IPS-20b (cell line): ENCODE measurements at regions not wholly inside any gene's neighbourhood (a gene's known extent, or its start where the extent isn't known, plus 50 kb on each side); places are given as distances from the start of the nearest gene placed in this dataset.

Experiments used
- H3K27ac ChIP-seq: one replicate; pipeline ENCODE4 v1.5.1; 2013; ENCODE audit warnings: low read length
- H3K27me3 ChIP-seq: 2 replicates; pipeline ENCODE4 v1.6.1; 2013; ENCODE audit warnings: mild to moderate bottlenecking, low read length, inconsistent platforms; ENCODE audit not compliant: insufficient read depth
- H3K36me3 ChIP-seq: 2 replicates; pipeline ENCODE4 v1.6.1; 2013; ENCODE audit warnings: low read depth, mild to moderate bottlenecking, inconsistent platforms, low read length, moderate library complexity; ENCODE audit not compliant: insufficient read depth
- H3K4me1 ChIP-seq: 2 replicates; pipeline ENCODE4 v1.6.1; 2013; ENCODE audit warnings: mild to moderate bottlenecking, control low read depth, inconsistent platforms, low read length, moderate library complexity; ENCODE audit not compliant: insufficient read depth
- H3K4me3 ChIP-seq: 2 replicates; pipeline ENCODE4 v1.5.1; 2013; ENCODE audit warnings: mild to moderate bottlenecking, low read length, inconsistent platforms
- H3K9ac ChIP-seq: 2 replicates; pipeline ENCODE4 v1.6.1; 2013; ENCODE audit warnings: low read depth, mild to moderate bottlenecking, inconsistent platforms, low read length, moderate library complexity
- H3K9me3 ChIP-seq: 2 replicates; pipeline ENCODE4 v1.6.1; 2013; ENCODE audit warnings: mild to moderate bottlenecking, low read depth, low read length, inconsistent platforms; ENCODE audit not compliant: insufficient read depth

- Histone ChIP-seq H3K36me3 (no peaks in the 10 kb centered on the region), H3K4me3 (no peak overlapping the region), H3K27ac (no peak overlapping the region), H3K9me3 (no peaks in the 10 kb centered on the region; the same call in 1 of the 2 replicates), H3K4me1 (peaks cover 2% of the 10 kb centered on the region; the same call in 1 of the 2 replicates), H3K9ac (no peak overlapping the region), H3K27me3 (no peaks in the 10 kb centered on the region)
These were observed 84.4 kb upstream of the PGBD5 start for GRCh38 chr1:230510496-230510895.

GRCh38 chr1:230509281-230509977, 83.3 kb upstream of the PGBD5 start:
- Histone ChIP-seq H3K27me3 (no peaks in the 10 kb centered on the region), H3K9ac (no peak overlapping the region), H3K27ac (no peak overlapping the region), H3K9me3 (no peaks in the 10 kb centered on the region; the same call in 1 of the 2 replicates), H3K36me3 (no peaks in the 10 kb centered on the region), H3K4me1 (no peaks in the 10 kb centered on the region), H3K4me3 (no peak overlapping the region)

DNA sequence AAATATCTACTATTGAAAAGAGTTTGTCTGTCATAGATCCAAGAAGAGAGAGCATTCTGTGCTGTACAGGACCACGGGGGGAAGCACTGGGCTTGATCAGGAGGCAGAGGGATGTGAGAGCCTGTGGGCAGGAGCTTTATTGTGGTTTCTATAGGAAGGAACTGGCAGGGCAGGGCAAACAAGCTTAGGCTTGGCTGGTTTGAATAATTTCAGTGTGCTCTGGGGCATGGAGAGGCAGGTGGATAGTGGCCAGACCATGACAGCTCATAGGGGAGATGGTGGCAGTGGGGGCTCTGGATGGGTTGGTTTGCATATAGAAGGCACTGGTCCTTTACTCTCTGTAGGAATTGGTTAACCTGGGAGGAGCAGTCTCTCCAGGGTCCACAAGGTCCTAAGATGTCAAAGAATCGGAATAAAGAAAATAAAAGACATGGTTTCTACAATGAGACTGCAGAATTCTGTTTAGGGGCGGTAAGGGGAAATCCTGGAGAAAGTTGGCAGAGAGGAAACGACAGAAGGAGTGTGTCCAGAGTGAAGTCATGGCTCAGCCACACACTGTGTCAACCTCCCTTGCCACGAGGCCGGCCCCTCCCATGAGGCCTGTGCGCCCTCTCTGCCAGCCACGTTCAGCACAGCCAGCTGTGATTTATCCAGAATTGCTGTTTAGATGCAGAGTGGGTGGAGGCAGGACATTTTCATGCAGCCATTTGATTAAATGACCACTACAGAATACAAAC, 81.7 kb upstream of the PGBD5 start:
- H3K9ac ChIP-seq: no peak overlapping the region
- H3K4me1 ChIP-seq: no peaks in the 10 kb centered on the region
- no peak overlapping the region for H3K4me3 ChIP-seq

GRCh38 chr1:230507236-230507635, 81.1 kb upstream of the PGBD5 start:
- Histone ChIP-seq H3K9ac (no peak overlapping the region), H3K27me3 (no peaks in the 10 kb centered on the region), H3K9me3 (no peaks in the 10 kb centered on the region; the same call in 1 of the 2 replicates), H3K27ac (no peak overlapping the region), H3K36me3 (no peaks in the 10 kb centered on the region), H3K4me1 (no peaks in the 10 kb centered on the region), H3K4me3 (no peak overlapping the region)

More for the DNA sequence above, 81.7 kb upstream of the PGBD5 start:
- Histone ChIP-seq H3K9me3 (no peaks in the 10 kb centered on the region; the same call in 1 of the 2 replicates), H3K27me3 (no peaks in the 10 kb centered on the region), H3K27ac (no peak overlapping the region), H3K36me3 (no peaks in the 10 kb centered on the region)

DNA sequence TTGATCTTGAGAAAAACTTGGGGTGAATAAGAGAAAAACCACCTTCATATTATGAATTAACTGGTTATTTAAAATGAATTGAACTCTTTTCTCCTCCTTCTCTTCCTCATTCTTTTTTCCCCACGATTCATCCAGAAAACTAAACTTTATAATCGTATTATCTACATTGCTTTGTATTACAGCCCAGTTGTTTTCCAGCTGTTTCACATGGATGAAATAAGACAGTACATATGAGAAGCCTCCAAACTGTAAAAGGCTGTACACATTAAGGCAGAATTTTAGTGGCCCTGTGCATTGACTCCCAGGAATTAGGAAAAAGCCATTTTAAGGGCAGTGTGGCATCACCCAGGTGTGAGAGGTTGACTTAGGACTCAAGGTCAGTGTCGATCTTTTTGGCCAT, 80.3 kb upstream of the PGBD5 start:
- no peaks in the 10 kb centered on the region; the same call in 1 of the 2 replicates for H3K9me3 ChIP-seq

GRCh38 chr1:230504310-230504709, 78.2 kb upstream of the PGBD5 start:
- Histone ChIP-seq H3K27ac (no peak overlapping the region), H3K4me3 (no peak overlapping the region), H3K9me3 (no peaks in the 10 kb centered on the region; the same call in 1 of the 2 replicates), H3K27me3 (no peaks in the 10 kb centered on the region), H3K4me1 (no peaks in the 10 kb centered on the region), H3K9ac (no peak overlapping the region), H3K36me3 (no peaks in the 10 kb centered on the region)

More for the DNA sequence above, 80.3 kb upstream of the PGBD5 start:
- no peak overlapping the region for H3K9ac ChIP-seq
- H3K4me1 ChIP-seq: no peaks in the 10 kb centered on the region
- H3K27me3 ChIP-seq: no peaks in the 10 kb centered on the region
- no peak overlapping the region for H3K27ac ChIP-seq
- no peak overlapping the region for H3K4me3 ChIP-seq
- H3K36me3 ChIP-seq: no peaks in the 10 kb centered on the region

DNA sequence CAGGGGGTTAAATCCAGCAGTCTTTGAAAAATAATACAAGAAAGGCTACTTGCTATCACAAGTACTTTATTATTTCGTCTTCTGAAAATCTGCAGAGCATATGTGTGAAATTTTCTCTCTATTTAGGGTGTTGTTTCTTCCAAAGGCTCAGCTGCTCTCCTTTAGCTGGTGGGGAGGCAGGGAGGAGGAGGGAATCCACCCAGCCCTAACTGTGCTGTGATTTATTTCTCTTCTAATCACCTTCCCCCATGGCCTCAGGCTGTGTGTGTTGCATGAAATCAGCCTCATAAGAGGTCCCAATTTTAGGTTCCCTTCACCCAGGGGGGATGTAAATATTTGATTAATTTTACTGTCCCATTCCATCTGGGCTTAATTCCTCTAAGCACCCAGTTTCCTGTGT, 77.6 kb upstream of the PGBD5 start:
- H3K27ac ChIP-seq: no peak overlapping the region
- H3K9ac ChIP-seq: no peak overlapping the region
- no peaks in the 10 kb centered on the region for H3K27me3 ChIP-seq
- no peak overlapping the region for H3K4me3 ChIP-seq
- no peaks in the 10 kb centered on the region; the same call in 1 of the 2 replicates for H3K9me3 ChIP-seq
- H3K4me1 ChIP-seq: no peaks in the 10 kb centered on the region
- H3K36me3 ChIP-seq: no peaks in the 10 kb centered on the region

DNA sequence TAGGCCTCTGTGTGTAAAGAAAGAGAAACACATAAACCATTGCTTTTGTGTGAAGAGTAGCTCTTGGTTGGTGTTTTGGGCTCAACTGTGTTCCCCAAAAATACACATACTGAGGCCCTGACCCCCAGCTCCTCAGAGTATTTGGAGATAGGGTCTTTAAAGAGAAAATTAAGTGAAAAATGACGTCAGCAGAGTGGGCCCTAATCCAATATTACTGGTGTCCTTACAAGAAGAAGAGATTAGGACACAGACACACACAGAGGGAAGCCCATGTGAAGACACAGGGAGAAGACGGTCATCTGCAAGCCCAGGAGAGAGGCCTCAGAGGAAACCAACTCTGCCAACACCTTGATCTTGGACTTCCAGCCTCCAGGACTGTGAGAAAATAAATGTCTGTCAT, 76.9 kb upstream of the PGBD5 start:
- Histone ChIP-seq H3K4me3 (no peak overlapping the region), H3K27ac (no peak overlapping the region), H3K27me3 (no peaks in the 10 kb centered on the region), H3K36me3 (no peaks in the 10 kb centered on the region), H3K4me1 (no peaks in the 10 kb centered on the region), H3K9ac (no peak overlapping the region), H3K9me3 (no peaks in the 10 kb centered on the region; the same call in 1 of the 2 replicates)

DNA sequence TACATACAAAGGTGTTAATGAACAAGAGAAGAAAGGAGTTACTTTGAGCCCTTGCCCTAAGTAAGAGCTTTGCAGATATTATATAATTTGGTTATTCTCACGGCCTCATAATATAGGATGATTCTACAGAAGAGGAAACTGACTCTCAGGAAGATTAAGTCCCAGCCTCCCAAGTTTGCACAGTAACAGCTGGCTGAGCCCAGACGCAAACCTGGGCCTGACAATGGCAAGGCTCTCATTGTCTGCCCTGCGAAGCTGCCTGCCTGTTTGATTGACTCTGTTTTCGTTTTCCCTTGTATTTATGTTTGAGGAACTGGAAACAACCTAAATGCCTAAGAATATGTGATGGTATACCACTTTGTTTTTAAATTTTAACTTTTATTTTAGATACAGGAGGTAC, 76.2 kb upstream of the PGBD5 start:
- H3K4me1 ChIP-seq: no peaks in the 10 kb centered on the region
- no peak overlapping the region for H3K4me3 ChIP-seq
- H3K27me3 ChIP-seq: no peaks in the 10 kb centered on the region
- no peaks in the 10 kb centered on the region for H3K36me3 ChIP-seq
- no peak overlapping the region for H3K9ac ChIP-seq
- no peak overlapping the region for H3K27ac ChIP-seq
- H3K9me3 ChIP-seq: no peaks in the 10 kb centered on the region; the same call in 1 of the 2 replicates

DNA sequence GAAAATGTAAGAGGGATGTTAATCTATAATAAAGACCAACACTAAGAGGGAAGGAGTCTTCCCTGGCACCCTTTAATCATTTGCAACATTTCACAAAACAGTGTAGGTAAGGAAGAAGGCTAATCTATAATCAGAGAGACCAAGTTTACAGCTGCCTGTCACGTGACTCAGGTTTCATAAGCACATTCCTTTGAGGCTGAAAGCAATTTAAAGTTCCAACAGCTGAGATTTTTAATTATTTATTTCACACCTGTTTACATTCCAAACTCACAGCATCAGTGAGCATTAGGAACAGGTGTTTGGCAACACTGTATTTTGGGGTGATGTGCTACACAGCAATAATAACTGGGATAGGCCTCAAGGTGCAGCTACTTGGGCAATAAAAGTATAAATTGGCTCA, 75.7 kb upstream of the PGBD5 start:
- Histone ChIP-seq H3K9me3 (no peaks in the 10 kb centered on the region; the same call in 1 of the 2 replicates), H3K36me3 (no peaks in the 10 kb centered on the region), H3K27ac (no peak overlapping the region), H3K27me3 (no peaks in the 10 kb centered on the region), H3K4me3 (no peak overlapping the region), H3K9ac (no peak overlapping the region), H3K4me1 (no peaks in the 10 kb centered on the region)

- Histone ChIP-seq H3K36me3 (no peaks in the 10 kb centered on the region), H3K9ac (no peak overlapping the region), H3K4me3 (no peak overlapping the region), H3K27me3 (no peaks in the 10 kb centered on the region), H3K4me1 (no peaks in the 10 kb centered on the region), H3K9me3 (no peaks in the 10 kb centered on the region; the same call in 1 of the 2 replicates), H3K27ac (no peak overlapping the region)
These were observed 75.1 kb upstream of the PGBD5 start for GRCh38 chr1:230501242-230501641.

- H3K9ac ChIP-seq: no peak overlapping the region
- H3K4me3 ChIP-seq: no peak overlapping the region
- no peak overlapping the region for H3K27ac ChIP-seq
- no peaks in the 10 kb centered on the region for H3K36me3 ChIP-seq
- no peaks in the 10 kb centered on the region; the same call in 1 of the 2 replicates for H3K9me3 ChIP-seq
- H3K4me1 ChIP-seq: no peaks in the 10 kb centered on the region
- no peaks in the 10 kb centered on the region for H3K27me3 ChIP-seq
These were observed 73.9 kb upstream of the PGBD5 start for GRCh38 chr1:230500063-230500462.
